ENCODE measurements at regions not wholly inside any gene's neighbourhood (a gene's known extent, or its start where the extent isn't known, plus 50 kb on each side); places are given as distances from the start of the nearest gene placed in this dataset.

DNA sequence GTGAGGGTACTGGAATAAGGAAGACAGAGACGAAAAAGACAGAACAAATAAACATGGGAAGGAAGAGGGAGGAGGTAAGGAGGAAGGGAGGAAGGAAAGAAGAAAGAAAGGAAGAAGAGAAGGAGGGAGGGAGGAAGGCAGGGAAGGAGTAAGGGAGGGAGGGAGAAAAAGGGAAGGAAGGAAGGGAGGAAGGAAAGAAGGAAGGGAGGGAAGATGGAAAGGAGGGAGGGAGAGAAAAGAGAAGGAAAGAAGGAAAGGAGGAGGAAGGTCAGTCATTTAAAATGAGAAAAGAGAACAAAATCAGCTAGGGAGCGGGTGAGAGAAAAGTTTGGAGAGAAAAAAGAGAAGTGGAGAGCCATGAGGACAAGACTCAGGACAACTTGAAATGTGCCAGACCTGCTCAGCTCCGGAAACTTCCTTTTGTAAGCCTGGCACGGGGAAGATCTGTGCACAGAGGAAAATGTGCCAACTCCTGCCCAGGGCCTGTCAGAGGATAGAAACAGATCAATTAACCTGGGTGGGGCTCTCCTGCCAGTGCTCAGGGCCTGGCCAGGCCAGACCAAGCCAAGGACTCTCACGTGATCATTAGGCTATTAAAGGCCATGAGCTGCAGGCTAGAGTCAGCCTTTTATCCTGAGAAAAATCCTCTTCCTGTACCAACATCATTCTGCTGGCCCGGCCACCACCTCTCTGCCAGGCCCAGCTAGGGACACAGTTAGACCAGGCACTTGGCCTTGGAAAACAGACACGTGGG, 50.1 kb upstream of the BCL6 start:
- Histone ChIP-seq H3F3A (ENCODE audit: insufficient read depth, low read depth) (peaks cover 5% of the 10 kb centered on the region; the same call in 1 of the 2 replicates), H4K20me1 (ENCODE audit: insufficient read depth) (no peaks in the 10 kb centered on the region), H3K9me2 (ENCODE audit: insufficient read depth) (no peaks in the 10 kb centered on the region; the same call in 1 of the 2 replicates), H3K27me3 (ENCODE audit: insufficient read depth, low read depth) (no peaks in the 10 kb centered on the region), H3K36me3 (ENCODE audit: low read depth) (no peaks in the 10 kb centered on the region), H3K4me1 (replicated peaks; ENCODE audit: insufficient read depth) (peaks cover 5% of the 10 kb centered on the region; the same call in 1 of the 2 replicates), H3K4me3 (no peak overlapping the region), H3K9me3 (ENCODE audit: insufficient read depth, low read depth) (no peaks in the 10 kb centered on the region), H3K79me2 (ENCODE audit: low read depth) (no peaks in the 10 kb centered on the region), H3K27ac (no peak overlapping the region), H2AFZ (no peak overlapping the region), H3K4me2 (no peak overlapping the region)
- DNase-seq, result no peak
- intact Hi-C loops (cut with micrococcal nuclease; ENCODE audit: unreplicated experiment), result no loop called here
- TF ChIP-seq CTCF (conservative IDR thresholded peaks at IDR 0.05), result no peak
- no peak for TF ChIP-seq EZH2 (IDR thresholded peaks at IDR 0.05; ENCODE audit: low read depth)
- no TSS peak for BruUV-seq (replicated peaks)
- ChIA-PET POLR2A (ENCODE audit: unreplicated experiment) (no interaction called here), CTCF (no interaction called here)

- Histone ChIP-seq H3K4me2 (no peak overlapping the region), H2AFZ (no peak overlapping the region), H3K79me2 (ENCODE audit: low read depth) (no peaks in the 10 kb centered on the region), H3K4me3 (no peak overlapping the region), H3F3A (ENCODE audit: insufficient read depth, low read depth) (peaks cover 5% of the 10 kb centered on the region; the same call in 1 of the 2 replicates), H3K9me2 (ENCODE audit: insufficient read depth) (no peaks in the 10 kb centered on the region), H3K4me1 (replicated peaks; ENCODE audit: insufficient read depth) (peaks cover 5% of the 10 kb centered on the region; the same call in 1 of the 2 replicates), H3K9me3 (ENCODE audit: insufficient read depth, low read depth) (no peaks in the 10 kb centered on the region), H3K27me3 (ENCODE audit: insufficient read depth, low read depth) (no peaks in the 10 kb centered on the region), H3K27ac (no peak overlapping the region), H3K36me3 (ENCODE audit: low read depth) (no peaks in the 10 kb centered on the region), H4K20me1 (ENCODE audit: insufficient read depth) (no peaks in the 10 kb centered on the region)
- no peak for DNase-seq
- TF ChIP-seq EZH2 (IDR thresholded peaks at IDR 0.05; ENCODE audit: low read depth) (no peak), CTCF (conservative IDR thresholded peaks at IDR 0.05) (no peak)
- BruUV-seq (replicated peaks), result no TSS peak
- CTCF ChIA-PET, result interaction anchor here (0.5 to 0.7 kb wide), 2 partner anchors 81 to 145 kb away, joined by 3 to 12 read pairs; no protein-coding TSS in a partner anchor
- POLR2A ChIA-PET (ENCODE audit: unreplicated experiment), result no interaction called here
- intact Hi-C loops (cut with micrococcal nuclease; ENCODE audit: unreplicated experiment), result no loop called here
Measured at GRCh38 chr3:187798126-187798525, 52.9 kb upstream of the BCL6 start.

- H3K9me2 ChIP-seq (ENCODE audit: insufficient read depth), result no peaks in the 10 kb centered on the region
- CTCF ChIA-PET, result interaction anchor here (0.5 kb wide), 1 partner anchor 80 kb away, joined by 3 read pairs; no protein-coding TSS in a partner anchor
- intact Hi-C loops (cut with micrococcal nuclease; ENCODE audit: unreplicated experiment), result no loop called here
- H3K36me3 ChIP-seq (ENCODE audit: low read depth), result no peaks in the 10 kb centered on the region
- no peak overlapping the region for H3K4me2 ChIP-seq
- no peaks in the 10 kb centered on the region for H3K9me3 ChIP-seq (ENCODE audit: insufficient read depth, low read depth)
- TF ChIP-seq EZH2 (IDR thresholded peaks at IDR 0.05; ENCODE audit: low read depth), result no peak
- no peak for TF ChIP-seq CTCF (conservative IDR thresholded peaks at IDR 0.05)
- H3K4me3 ChIP-seq, result no peak overlapping the region
- no peaks in the 10 kb centered on the region for H3K27me3 ChIP-seq (ENCODE audit: insufficient read depth, low read depth)
- BruUV-seq (replicated peaks), result no TSS peak
- H3K4me1 ChIP-seq (replicated peaks; ENCODE audit: insufficient read depth), result peaks cover 5% of the 10 kb centered on the region; the same call in 1 of the 2 replicates
- no peak overlapping the region for H3K27ac ChIP-seq
- no peaks in the 10 kb centered on the region for H3K79me2 ChIP-seq (ENCODE audit: low read depth)
- no peak for DNase-seq
- POLR2A ChIA-PET (ENCODE audit: unreplicated experiment), result no interaction called here
- H4K20me1 ChIP-seq (ENCODE audit: insufficient read depth), result no peaks in the 10 kb centered on the region
- H3F3A ChIP-seq (ENCODE audit: insufficient read depth, low read depth), result peaks cover 5% of the 10 kb centered on the region; the same call in 1 of the 2 replicates
- no peak overlapping the region for H2AFZ ChIP-seq
Measured at GRCh38 chr3:187798531-187799530, 53.6 kb upstream of the BCL6 start.

Measured in PC-9 (cell line).